ENCODE measurements at regions not wholly inside any gene's neighbourhood (a gene's known extent, or its start where the extent isn't known, plus 50 kb on each side); places are given as distances from the start of the nearest gene placed in this dataset.
"Not testable (repeated sequence)": the region's sequence is repeated elsewhere in the genome, so short reads cannot be mapped to it uniquely, and the experiment has no call there.

DNA sequence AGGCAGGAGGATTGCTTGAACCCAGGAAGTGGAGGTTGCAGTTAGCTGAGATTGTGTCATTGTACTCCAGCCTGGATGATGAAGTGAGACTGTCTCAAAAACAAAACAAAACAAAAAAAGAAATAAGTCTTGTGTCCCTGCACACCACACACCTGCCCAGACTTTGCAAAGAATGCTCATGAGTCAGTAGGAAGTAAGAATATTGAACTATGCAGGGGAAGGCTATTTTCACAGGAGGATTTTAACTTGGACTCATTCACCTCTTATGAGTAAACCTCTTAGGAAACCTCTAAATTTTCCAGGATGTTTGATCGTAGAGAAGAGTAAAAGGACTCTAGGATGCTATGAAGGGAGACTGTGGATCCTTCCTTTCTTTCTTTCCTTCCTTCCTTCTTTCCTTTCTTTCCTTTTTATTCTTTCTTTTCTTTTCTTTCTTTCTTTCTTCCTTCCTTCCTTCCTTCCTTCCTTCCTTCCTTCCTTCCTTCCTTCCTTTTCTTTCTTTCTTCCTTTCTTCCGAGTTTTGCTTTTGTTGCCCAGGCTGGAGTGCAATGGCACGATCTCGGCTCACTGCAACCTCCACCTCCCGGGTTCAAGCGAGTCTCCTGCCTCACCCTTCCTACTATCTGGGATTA lies 96.7 kb upstream of the CLINT1 start:
- DNase-seq, result no peak

DNA sequence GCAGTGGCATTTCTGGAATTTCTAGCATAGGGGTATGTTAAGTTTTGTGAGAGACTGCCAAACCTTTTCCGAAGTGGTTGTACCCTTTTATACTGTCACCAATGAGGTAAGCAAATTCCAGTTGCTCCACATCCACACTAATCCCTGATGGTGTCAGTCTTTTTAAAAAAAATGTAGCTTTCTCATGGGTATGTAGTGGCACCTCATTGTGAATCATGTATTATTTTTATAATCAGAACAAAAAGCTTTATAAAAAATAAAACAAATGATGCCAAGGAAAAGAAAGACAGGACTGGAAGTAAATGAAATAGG lies 93.4 kb upstream of the CLINT1 start:
- no peak for DNase-seq

- no peak for DNase-seq
Measured at GRCh38 chr5:157951673-157952373, 92.9 kb upstream of the CLINT1 start.

DNA sequence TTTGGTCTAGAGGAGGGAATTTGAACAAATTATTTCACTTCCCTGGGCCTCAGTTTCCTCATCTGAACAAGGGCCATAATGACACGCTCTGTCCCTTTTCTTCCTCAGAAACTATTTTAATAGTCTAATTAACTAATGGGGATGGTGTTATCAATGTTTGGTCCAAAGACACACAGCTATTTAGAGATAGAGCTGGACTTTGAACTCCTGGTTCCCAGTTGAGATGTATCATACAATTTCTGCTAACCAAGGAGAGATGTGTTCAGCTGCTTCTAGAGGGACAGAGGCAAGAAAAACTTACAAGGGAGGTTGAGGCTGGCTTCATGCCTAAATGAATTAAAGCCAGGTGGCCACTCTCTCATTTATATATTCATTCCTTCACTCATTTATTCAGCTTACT lies 90.6 kb upstream of the CLINT1 start:
- DNase-seq, result no peak

DNA sequence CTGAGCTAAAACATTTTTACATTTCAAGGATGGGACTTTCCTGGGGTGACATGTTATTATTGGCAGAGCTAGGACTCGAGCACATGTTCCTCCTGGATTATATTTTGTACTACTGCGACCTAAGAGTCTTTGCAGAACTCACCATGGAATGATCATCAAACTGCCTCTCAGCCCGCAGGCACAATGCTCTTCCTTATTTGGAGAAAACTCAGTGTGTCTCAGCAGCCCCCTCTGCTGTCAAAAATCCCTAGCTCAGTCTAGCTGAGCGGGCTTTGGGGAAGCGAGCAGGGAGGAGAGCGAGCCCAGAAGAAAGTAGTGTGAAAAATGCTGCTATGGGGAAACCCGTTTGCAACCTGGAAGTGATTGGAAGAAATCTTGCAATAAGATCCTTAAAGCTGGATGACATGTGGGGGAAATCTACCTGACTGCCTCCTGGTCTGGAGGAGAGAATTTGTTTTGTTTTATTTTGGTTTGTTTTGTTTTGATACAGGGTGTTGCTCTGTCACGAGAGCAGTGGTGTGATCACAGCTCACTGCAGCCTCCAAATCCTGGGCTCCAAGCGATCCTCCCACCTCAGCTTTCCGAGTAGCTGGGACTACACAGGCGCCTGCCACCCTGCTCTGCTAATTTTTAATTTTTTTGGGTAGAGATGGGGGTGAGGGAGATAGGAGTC lies 89.9 kb upstream of the CLINT1 start:
- peak; percentile 72 for DNase-seq

GRCh38 chr5:157947156-157947555 lies 88.2 kb upstream of the CLINT1 start:
- no peak for DNase-seq

DNA sequence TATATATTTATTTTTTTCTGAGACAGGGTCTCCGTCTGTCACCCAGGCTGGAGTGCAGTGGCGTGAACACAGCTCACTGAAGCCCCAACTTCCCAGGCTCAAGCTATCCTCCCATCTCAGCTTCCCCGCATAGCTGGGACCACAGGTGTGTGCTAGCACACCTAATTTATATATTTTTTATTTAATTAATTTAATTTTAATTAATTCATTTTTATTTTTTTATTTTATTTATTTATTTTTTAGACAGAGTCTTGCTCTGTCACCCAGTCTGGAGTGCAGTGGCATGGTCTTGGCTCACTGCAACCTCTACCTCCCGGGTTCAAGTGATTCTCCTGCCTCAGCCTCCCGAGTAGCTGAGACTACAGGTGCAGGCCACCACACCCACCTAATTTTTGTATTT lies 86.9 kb upstream of the CLINT1 start:
- DNase-seq, result not testable (repeated sequence)

- no peak for DNase-seq
Measured at GRCh38 chr5:157944938-157945337, 86.0 kb upstream of the CLINT1 start.

GRCh38 chr5:157944077-157944633 lies 85.2 kb upstream of the CLINT1 start:
- no peak for DNase-seq

GRCh38 chr5:157942595-157942994 lies 83.7 kb upstream of the CLINT1 start:
- DNase-seq, result no peak

GRCh38 chr5:157941616-157942015 lies 82.7 kb upstream of the CLINT1 start:
- DNase-seq, result no peak

GRCh38 chr5:157938101-157938500 lies 79.2 kb upstream of the CLINT1 start:
- DNase-seq, result not testable (repeated sequence)

DNA sequence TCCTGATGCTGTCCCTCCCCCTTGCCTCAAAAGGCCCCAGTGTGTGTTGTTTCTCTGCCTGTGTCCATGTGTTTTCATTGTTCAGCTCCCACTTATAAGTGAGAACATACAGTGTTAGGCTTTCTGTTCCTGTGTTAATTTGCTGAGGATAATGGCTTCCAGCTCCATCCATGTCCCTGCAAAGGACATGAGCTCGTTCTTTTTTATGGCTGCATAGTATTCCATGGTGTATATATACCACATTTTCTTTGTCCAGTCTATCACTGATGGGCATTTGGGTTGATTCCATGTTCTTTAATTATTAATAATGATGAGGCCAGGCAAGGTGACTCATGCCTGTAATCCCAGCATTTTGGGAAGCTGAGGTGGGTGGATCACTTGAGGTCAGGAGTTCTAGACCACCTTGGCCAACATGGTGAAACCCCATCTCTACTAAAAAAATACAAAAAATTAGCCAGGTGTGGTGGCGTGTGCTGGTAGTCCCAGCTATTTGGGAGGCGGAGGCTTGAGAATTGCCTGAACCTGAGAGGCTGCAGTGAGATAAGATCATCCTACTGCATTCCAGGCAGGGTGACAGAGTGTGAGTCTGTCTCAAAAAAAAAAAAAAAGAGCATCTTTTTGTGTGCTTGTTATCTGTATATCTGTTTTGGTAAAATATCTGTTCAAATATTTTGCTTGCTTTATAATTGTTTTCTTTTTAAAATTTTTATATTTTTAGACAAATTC lies 78.0 kb upstream of the CLINT1 start:
- not testable (repeated sequence) for DNase-seq

- DNase-seq, result no peak
Measured at GRCh38 chr5:157934600-157934999, 75.7 kb upstream of the CLINT1 start.

DNA sequence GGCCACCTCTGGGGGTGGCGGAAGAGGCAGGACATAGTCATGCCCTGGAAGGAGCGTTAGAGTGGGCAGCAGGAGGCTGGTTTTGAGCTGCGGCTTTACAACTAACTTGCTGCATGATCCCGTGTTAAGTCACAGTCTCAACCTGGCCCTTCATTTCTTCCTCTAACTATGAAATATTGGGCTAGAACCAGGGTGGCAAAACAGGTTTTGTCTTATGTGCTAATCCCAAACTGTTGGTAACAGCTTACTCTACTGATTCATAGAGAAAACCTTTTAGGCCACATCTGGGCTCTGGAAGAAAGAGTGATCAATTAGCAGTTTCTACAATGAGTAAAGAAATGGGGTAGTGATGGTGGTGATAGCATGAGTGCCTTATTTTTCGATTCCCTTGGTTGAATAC lies 74.1 kb upstream of the CLINT1 start:
- no peak for DNase-seq

- no peak for DNase-seq
Measured at GRCh38 chr5:157930710-157931109, 71.8 kb upstream of the CLINT1 start.

DNA sequence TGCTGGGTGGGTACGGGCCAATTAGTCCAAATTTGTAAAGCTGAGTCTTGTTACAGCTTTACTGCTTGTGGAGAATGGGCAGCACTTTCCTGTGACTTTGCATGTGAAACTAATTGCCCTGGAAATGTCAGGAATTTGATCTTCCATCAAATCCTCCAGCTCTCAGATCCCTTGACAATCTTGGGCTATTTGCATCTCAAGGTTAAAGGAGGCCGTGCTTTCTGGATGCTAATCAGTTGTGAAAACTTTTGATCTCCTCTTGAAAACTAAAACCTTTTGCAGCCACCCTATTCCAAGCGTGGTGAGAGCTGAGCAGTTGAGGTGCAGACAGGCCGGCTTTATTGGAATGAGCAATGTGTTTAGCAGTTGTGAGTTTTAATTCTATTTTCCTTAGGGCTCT lies 68.0 kb upstream of the CLINT1 start:
- no peak for DNase-seq

GRCh38 chr5:157925786-157926671 lies 67.1 kb upstream of the CLINT1 start:
- no peak for DNase-seq

GRCh38 chr5:157924931-157925729 lies 66.2 kb upstream of the CLINT1 start:
- no peak for DNase-seq

DNA sequence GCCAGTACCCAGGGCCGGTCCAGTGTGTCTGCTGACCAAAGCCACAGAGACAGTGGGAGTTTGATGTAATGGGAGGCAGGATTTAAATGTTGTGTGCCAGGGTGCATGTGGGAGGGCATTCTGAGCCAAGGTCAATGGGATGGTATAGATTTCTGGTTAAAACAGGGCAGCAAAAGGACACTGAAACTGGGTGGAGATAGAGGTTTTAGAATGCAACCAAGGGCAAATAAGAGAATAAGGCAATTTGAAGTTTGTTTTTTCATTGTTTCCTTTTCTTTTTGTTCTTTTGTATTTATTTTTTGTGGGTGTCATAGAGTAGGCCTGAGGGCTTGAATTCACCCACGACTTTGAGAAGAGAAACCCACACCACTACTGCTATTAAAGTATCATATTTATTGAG lies 65.5 kb upstream of the CLINT1 start:
- no peak for DNase-seq

DNA sequence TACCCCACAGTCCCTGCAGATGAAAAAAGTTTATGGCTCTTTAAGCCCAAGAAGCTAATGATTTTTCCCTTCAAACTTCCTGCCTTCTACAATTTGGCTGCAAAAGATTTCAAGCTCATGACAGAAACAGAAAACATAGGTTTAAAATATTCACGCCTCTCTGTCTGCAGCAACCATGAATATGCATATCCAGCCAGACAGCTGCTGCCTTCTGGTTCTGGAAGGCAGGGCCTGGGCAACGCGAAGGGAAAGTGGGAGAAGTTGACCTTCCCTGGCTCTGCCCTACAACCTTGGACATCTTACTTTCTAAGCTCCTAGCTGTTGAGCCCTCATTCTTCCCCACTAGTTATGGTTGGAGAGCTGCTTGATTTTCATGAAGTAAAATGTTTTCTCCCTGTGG lies 64.8 kb upstream of the CLINT1 start:
- no peak for DNase-seq

GRCh38 chr5:157922026-157922425 lies 63.1 kb upstream of the CLINT1 start:
- no peak for DNase-seq
